NCI-H526 treated with DMSO at 0.1 percent for 48 hours (cell line): ENCODE measurements at regions not wholly inside any gene's neighbourhood (a gene's known extent, or its start where the extent isn't known, plus 50 kb on each side); places are given as distances from the start of the nearest gene placed in this dataset.

ENCODE experiments used
- DNase-seq: peaks from one replicate; lab custom pipeline; 2025; lab: John Stamatoyannopoulos, UW

DNA sequence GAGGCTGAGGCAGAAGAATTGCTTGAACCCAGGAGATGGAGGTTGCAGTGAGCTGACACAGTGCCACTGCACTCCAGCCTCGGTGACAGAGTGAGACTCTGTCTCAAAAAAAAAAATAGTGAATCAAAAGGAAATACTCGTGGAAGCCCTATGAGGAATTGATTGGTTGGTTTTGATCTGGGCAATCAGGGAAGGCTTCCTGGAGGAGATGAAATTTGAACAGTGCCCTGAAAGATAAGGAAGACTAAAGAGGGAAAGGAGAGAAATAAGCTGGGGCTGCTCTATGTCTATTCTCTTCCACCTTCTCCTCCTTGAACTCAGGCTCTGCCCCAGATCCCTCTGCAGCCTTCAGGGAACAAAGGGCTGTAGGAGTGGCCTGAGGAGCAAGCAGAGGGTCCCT, 54.1 kb downstream of the IRF2BPL start:
- no peak for DNase-seq

DNA sequence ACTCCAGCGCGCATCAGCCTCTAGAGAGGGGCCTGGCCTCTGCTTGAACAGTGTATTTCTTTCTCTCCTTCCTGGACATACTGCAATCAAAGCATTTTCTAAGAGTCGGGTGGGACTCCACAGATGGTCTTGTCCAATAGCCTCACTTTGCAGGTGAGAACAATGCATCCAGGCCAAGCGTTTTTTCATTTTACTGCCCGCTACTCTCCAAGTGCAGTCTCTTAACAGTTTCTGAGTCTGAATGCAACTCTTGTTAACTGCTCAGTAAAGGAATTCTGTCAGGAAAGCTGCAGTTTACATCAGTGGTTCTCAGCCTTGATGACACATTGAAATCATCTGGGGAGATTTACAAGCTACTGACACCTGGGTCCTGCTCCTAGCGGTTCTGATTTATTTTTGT, 57.0 kb downstream of the IRF2BPL start:
- no peak for DNase-seq

DNA sequence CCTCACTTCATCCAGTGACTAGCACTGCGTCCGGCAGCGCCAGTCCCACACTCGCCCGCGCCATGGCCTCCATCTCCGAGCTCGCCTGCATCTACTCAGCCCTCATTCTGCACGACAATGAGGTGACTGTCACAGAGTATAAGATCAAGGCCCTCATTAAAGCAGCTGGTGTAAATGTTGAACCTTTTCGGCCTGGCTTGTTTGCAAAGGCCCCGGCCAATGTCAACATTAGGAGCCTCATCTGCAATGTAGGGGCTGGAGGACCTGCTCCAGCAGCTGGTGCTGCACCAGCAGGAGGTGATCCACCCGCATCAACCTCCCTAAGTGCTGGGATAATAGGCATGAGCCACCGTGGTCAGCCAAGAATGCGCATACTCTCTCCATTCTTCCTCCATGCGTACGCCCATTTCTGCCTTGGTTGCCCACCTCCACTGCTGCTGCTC, 59.9 kb downstream of the IRF2BPL start:
- DNase-seq: no peak

DNA sequence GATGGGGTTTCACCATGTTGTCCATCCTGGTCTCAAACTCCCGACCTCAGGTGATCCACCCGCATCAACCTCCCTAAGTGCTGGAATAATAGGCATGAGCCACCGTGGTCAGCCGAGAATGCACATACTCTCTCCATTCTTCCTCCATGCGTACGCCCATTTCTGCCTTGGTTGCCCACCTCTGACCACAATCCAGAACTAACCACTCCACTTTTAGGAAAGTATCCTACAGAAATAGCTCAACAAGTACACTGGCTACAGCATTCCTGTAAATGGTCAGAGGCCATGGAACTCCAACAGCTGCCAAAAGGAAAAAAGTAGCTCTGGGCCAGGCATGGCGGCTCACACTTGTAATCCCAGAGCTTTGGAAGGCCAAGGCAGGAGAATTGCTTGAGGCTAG, 60.7 kb downstream of the IRF2BPL start:
- DNase-seq: no peak

DNA sequence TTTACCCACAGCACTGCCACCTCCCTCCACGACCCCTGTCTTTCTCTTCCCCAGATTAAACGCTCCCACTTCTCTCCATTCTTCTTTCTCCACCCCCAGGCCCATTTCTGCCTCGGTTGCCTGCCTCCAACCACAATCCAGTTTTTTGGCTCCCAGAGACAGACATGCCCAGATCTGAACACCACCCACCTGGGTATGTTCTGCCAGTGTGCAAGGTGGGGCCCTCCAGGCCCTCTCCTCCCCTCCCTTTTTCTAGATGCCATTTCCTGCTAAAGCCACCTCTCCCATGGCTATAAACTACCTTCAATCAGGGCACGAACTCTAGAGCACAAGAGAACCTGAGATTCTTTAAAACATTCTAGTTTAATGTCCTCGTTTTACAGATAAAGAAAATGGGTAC, 63.3 kb downstream of the IRF2BPL start:
- DNase-seq: no peak

DNA sequence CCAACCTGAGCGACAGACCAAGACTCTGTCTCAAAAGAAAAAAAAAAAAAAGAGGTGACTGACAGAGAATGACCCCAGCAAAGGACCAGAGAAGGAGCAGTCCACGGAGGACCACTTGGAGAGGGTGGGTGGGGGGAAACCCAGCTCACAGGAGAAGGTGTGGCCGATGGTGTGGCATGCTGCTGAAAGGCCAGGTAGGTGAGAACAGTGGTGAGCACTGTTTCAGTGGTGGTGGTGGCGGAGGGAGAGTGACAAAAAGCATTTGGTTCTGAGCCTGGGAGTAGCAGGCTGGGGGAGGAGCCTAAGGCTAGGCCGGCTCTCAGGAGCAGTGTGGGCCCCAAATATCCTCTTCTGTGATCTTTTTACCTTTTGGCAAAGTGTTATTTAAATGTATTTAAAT, 63.8 kb downstream of the IRF2BPL start:
- no peak for DNase-seq

DNA sequence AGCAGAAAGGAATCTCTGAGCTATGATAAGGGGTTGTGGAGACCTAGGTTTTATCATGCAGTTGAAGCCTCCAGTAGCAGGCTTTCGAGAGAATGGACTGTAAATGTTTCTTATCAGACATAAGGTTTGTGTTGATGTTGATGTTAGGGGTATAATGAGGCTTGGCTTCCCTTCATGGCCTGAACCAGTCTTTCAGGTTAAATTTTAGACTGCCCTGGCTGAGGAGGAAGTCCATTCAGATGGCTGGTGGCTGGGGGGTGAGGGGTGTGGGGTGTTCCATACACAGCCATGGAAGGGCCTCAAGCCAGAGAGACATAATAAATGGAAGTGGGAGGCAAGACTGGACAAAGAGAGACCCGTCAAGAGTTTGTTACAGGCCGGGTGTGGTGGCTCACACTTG, 65.1 kb downstream of the IRF2BPL start:
- DNase-seq: no peak

DNA sequence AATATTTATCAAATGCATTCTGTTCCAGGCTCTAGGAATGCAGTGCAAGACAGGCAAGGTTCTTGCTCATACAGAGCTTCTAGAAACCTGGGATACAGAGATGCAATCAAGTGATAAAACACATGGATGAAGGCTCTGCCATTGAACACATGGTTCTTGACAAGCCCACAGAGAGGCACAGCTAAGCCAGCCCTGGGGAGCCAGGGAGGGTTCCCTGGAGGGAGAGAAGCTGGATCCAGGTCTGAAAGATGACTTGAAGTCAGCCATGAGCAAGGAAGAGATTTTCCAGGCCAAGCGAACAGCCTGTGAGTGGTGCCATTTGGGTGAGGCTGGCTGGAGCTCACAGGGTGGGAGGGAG, 66.2 kb downstream of the IRF2BPL start:
- no peak for DNase-seq

DNA sequence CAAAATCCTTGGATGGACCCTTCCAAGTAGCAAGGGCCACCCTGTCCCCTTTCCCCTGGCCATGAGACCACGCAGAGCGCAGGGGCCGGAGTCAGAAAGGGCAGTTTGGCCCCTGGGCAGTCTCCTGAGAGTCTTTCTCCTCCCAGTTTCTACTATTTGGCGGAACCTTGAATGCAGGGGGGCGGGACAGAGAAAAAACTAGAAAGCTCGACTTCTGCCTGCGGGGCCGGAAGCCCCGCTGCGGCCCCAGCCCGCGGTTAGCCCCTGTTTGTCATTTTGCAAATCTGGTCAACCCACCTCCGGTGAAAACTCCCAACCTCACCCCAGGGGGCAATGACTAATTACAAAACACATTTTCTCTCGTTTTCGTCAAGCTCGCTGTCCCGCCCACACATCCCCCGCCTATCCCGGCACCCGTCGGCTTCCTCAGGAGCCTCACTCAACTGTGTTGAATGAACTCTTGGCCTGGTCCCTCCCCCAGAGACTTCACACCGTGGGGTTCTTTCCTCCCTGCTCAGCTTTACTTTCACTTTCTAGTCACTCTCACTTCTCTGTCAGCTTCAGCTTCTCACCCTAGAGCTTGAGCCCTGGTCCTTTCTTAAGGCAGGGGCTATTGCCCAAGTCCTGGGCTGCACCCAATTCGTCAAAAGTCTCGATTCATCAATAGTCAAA, 66.7 kb downstream of the IRF2BPL start:
- DNase-seq: no peak

DNA sequence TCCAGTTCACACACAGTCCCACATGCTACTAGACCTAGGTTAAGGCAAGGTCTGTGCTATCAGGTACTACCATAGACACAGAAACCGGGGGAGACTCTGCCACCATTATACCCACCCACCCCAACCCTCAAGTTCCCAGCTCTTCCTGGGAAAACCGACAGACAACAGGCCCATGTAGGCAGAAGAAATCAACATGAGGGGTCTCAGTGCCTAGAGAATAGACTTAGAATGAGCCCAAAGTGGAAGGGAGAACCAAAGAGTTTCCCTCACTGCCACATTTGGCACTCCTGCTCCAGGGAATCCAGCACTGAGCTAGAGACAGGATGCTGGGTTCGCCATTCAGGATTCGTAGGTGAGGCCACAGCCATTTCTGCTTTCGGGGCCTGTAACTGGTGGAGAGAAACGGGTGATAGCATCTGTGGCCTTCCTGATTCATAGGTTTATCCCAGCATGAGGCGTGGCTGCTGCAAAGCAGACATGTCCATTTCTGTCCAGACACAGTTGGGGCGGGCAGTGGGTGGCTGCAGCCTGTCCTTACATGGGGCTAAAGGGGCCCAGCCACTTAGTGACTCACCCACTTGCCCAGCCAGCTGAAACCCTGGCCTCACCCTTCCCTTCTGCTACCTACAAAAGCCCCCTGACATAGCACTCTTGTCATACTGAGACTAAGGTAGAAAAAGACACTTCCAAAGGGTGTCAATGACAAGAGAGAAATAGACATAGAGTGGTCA, 69.4 kb downstream of the IRF2BPL start:
- no peak for DNase-seq

DNA sequence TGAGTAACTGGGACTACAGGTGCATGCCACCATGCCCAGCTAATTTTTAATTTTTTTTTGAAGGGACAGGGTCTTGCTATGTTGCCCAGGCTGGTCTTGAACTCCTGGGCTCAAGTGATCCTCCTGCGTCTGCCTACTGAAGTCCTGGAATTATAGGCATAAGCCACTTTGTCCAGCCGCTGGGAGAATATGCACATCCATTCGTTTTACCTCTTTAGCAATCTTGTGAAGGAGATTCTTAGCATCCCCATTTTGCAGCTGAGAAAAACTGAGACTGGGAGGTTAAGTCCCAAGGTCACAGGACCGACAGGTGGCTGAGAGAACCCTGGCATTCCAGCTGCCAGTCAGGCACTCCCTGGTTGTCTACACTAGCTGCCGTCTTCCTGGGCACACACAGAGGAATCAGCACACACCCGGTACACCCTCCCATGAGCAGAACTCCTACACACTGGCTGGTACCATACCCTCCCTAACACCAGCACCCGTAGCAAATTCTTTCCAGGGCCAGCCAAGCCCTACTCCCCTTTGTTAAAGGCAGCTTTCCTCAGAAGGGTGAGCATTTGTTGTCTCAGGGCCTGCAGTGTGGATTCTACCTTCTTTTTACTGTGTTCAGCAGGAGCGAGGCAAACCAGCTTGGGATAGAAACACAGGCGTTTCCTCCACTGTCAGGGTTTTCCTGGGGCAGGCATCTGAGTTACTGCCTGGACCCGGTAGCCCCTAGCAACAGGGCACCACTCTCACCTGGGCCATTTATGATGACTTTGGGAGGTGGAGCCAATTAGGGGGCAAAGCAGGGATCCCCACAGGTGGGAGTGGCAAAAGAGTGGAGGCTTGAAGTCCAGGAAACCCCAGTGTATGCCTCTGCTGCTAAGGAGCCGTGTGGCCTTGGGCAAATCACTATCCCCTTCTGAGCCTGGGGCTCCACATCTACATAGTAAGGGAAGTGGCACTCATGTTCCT, 70.2 kb downstream of the IRF2BPL start:
- DNase-seq: no peak

DNA sequence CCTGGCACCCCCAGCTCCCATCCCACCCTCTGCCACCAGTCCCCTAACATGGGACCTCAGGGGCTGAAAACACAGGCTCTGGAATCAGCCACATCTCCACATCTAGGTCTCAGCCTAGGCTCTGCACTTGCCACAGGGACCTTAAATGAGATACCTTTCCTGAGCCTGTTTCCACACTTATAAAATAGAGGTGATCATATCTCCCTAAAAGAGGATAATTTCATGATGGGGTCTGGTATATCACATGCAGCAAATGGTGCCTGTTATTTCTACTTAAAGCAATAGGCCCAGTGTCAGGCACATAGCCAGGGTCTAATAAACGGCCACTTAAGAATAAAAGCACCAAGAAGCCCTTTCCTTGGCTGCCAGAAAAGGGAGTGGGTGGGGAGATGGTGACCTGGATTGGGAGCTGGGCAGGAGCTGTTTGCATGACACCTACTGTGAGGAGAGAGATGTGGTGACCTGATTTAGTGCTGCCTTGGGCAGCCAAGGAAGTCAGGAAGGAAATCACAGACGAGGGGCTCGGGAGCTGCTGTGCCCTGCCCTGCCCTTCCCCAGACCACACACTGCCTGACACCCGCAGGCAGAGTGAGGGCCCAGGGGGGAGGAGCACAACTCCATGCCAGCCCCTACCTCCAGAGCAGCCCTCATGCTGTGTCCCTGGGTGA, 71.2 kb downstream of the IRF2BPL start:
- DNase-seq: no peak

DNA sequence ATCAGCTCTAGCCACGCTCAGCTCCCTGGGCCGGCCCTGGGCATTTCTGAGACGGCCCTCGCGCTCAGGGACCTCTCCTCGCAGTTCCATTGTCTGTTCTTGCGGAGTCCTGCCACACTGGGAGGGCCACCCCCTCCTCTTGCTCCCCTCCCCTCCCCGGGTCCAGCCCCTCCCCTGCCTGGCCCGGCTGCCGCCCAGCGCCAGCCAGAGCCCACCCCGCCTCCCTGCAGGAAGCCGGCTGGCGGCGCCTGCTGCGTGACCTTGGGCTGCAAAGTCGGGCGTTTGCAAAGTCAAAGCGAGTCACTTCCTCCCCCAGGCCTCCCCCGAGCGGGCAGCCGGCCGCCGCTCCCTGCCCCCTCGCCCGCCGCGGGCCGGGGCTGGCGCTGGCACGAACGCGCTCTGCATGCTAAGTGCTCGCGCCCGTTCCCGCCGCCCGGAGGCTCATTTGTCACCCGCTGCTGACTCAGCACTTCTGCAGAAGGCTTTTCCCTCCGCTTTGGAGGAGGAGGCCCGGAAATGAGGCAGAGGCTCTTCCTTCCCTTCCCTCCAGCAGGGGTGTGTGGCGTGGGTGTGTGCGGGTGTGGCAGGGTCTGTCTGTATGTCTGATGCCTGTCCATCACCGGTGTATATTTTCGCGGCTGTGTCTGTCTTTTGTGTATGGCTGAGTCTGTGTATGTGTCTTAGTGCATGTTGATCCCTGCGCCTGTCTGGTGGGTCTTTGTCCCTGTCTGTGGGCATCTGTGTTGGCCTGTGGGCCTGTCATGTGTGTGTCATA, 72.0 kb downstream of the IRF2BPL start:
- peak; percentile 90 for DNase-seq

DNA sequence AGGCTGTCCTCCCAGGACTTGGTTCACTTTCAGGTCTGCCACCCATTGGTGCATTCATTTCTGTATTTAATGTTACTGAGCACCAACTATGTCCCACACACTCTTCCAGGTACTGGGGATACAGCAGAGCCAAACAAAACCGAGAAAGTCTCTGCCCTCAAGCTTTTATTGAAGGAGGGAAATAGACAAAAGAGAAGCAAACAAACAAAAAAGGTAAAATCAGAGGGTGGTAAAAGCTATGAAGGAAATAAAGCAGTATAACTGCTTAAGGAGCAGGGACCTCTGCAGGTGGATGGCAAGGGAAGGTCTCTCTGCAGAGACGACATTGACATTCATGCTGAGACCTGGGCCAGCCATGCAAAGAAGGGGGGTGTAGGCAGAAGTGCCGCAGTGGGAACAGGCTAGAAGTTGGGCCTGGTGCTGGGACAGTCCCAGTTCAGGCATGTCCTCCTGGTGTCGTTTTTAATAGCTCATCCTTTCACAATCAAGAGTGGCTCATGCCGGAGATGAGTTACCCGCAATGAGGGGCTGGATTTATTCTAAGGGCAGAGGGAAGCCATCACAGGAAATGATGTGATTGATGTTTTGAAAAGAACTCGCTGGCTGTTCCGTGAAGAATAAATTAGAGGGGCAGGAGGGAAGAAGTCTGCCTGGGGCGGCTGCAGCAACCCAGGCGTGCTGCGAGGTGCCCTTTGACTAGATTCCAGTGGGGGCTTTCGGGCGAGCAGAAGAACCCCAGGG, 72.8 kb downstream of the IRF2BPL start:
- DNase-seq: peak; percentile 49

DNA sequence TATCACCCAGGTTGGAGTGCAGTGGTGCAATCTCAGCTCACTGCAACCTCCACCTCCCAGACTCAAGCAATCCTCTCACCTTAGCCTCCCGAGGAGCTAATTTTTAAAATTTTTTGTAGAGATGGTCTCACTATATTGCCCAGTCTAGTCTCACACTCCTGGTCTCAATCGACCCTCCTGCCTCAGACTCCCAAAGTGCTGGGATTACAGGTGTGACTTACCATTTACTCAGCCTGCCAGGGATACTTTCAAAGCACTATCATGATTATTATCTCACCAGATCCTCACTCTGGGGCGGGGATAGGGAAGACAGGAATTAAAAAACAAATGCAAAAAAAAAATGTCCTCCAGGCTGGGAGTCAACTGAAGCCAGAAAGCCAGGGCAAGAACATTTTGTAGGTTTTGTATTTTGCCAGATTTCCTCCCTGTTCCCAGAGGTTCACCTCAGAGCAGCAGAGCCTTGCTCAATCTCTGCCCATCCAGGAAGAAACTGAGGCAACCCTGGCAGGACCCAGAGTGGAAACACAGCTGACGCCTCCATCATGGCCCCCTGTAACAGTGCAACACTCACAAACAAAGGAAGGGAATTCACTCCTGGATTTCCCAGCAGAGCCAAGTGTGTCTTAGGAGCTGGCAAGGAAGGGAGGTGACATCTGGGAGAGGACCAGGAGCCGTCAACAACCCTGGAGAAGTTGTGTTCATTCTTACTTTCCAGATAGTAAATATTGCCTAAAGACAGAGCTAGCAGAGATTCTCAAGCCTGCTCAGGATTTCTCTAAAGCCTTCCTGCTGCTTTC, 73.9 kb downstream of the IRF2BPL start:
- no peak for DNase-seq

DNA sequence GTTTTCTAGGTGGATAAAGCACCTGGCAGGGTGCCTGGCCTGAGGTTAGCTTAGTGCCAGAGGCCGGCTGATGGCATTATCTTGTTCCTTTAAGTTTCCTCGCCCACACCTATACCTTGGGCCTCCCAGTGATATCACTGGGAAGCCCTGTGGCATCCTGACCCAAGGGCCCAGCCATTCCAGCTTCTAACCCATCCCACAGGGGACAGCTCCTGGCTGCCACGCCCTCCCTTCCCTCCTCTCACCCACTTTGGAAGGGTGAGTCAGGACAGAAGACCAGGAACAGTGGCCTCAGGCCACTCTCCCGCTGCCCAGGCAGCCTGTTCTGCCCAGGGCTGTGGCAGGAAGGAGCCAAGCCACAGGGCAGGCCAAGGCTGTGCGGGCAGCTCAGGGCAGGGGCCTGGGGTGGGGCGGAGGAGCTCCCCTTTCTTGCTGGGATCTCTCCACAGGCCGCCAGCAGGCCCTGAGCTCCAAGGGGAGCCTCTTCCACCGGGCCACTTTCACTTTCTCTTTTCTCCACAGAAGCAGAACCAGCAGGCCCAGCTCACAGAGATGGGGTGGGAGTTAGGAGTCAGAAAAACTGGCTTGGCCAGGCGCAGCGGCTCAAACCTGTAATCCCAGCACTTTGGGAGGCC, 75.1 kb downstream of the IRF2BPL start:
- no peak for DNase-seq

DNA sequence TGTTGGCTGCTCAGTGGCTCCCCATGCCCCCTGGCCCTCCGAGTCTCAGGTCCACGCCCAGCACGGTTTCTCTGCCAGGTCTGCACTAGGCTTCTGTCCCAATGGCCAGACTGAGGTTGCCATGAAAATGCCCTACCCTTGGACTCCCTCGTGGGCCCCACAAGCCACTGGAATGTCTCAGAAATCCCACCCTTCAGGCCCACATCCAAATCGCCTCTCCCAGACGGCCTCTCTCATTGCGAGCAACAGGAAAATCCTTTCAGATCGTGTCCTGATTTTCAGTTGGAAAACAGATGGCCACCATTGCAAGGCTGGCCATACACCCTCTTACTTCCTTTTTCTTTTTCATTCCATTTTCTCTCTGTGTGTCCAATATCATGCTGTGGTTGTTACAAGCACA, 77.3 kb downstream of the IRF2BPL start:
- DNase-seq: no peak

DNA sequence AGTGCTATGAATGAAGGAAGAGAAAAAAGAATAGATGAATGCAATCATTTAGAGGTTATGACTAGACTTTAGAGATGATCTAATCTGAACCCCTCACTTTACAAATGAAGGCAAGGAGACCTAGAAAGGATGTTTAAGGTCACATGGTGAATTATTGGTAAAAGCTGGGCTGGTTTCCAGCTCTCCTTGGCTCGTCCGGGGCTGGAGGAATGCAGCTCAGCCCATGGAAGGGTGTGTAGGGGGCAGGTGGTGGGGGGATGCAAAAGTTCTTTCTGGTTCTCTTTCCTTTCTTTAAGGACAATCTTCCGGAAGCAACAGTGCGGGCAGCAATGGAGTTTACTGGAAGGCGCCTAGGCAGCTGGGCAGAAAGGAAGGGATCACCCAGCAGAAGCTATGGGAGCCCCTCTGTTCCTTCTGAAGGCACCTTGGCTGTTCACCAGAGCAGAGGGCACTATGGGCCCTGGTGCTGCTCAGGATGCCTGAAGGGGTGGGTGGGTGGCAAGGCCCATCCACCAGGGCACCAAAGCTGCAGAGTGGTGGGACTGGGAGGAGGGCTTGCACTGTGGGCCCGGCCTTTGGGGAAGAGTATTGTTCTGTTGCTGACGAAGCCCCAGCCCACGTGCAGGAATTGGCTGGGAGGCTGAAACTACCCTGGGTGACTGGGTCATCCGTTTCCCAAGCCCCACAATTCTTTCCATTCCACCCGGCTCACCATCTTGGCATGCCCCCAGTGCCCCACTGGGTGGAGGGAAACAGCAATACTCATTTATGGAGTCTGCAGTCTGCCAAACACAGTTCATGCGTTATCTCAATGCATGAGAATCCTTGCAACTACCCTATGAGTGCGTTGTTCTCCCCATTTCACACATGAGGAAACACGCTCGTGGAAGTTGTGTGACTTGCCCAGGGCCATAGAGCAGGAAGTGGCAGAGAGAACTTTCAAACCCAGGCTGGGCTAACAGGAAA, 78.2 kb downstream of the IRF2BPL start:
- DNase-seq: no peak
